Activated CD8-positive, alpha-beta T cell treated with anti-CD3 and anti-CD28 coated beads for 36 hours (primary cell): ENCODE measurements at regions not wholly inside any gene's neighbourhood (a gene's known extent, or its start where the extent isn't known, plus 50 kb on each side); places are given as distances from the start of the nearest gene placed in this dataset.

Experiments used
- ATAC-seq: fragments of 200-7000 bp; cut with Tn5 transposase; one replicate; pipeline ENCODE4 v1.10.0; 2021; ENCODE audit warnings: mild to moderate bottlenecking, moderate library complexity
- CTCF ChIA-PET: fragments of 350-600 bp; sonication (Branson Sonifier 250); formaldehyde crosslinking; loops from one replicate; lab custom pipeline; 2021; ENCODE audit warnings: antibody characterized with exemption; lab: Charles Lee
- POLR2A ChIA-PET: fragments of 350-600 bp; sonication (Branson Sonifier 250); formaldehyde crosslinking; loops from one replicate; lab custom pipeline; 2021; ENCODE audit warnings: antibody characterized with exemption; lab: Charles Lee
- DNase-seq: peaks from one replicate; pipeline ENCODE4 v3.0.0-alpha.2; 2020
- H3K27ac Mint-ChIP-seq: one replicate; pipeline ENCODE4 v1.8.0; 2021; ENCODE audit warnings: mild to moderate bottlenecking, mixed read lengths
- H3K27me3 Mint-ChIP-seq: one replicate; pipeline ENCODE4 v1.8.0; 2021; ENCODE audit warnings: mixed read lengths
- H3K36me3 Mint-ChIP-seq: one replicate; pipeline ENCODE4 v1.8.0; 2021; ENCODE audit warnings: low read depth, mixed read lengths
- H3K4me1 Mint-ChIP-seq: one replicate; pipeline ENCODE4 v1.8.0; 2021; ENCODE audit warnings: low read depth, mixed read lengths
- H3K4me3 Mint-ChIP-seq: one replicate; pipeline ENCODE4 v1.8.0; 2021; ENCODE audit warnings: mild to moderate bottlenecking, moderate library complexity, mixed read lengths
- H3K9me3 Mint-ChIP-seq: one replicate; pipeline ENCODE4 v1.8.0; 2021; ENCODE audit warnings: mixed read lengths
- CTCF ChIP-seq: fragments of 200-600 bp; IDR thresholded peaks from one replicate; pipeline ENCODE4 v1.8.0; 2022; ENCODE audit warnings: antibody characterized with exemption, mild to moderate bottlenecking
- intact Hi-C: fragments of 100-400 bp; cut with micrococcal nuclease; formaldehyde crosslinking; loops from one replicate; pipeline ENCODE4 v1.10.0; 2022

GRCh38 chr5:20556115-20556763 is 568.2 kb upstream of the CDH18 start:
- Mint-ChIP-seq H3K27ac (no peak overlapping the region), H3K36me3 (no peaks in the 10 kb centered on the region), H3K9me3 (peaks cover 5% of the 10 kb centered on the region), H3K4me3 (no peak overlapping the region), H3K4me1 (no peaks in the 10 kb centered on the region), H3K27me3 (no peaks in the 10 kb centered on the region)
- CTCF ChIA-PET: no interaction called here
- TF ChIP-seq CTCF: no peak
- no peak for ATAC-seq
- POLR2A ChIA-PET: no interaction called here
- DNase-seq: no peak
- intact Hi-C loops: no loop called here

- no peak for TF ChIP-seq CTCF
- no peak for ATAC-seq
- CTCF ChIA-PET: no interaction called here
- H3K36me3 Mint-ChIP-seq: no peaks in the 10 kb centered on the region
- intact Hi-C loops: no loop called here
- no peak overlapping the region for H3K4me3 Mint-ChIP-seq
- no peaks in the 10 kb centered on the region for H3K27me3 Mint-ChIP-seq
- POLR2A ChIA-PET: no interaction called here
- H3K4me1 Mint-ChIP-seq: no peaks in the 10 kb centered on the region
- no peak for DNase-seq
- no peak overlapping the region for H3K27ac Mint-ChIP-seq
- peaks cover 6% of the 10 kb centered on the region for H3K9me3 Mint-ChIP-seq
These were observed 567.0 kb upstream of the CDH18 start for GRCh38 chr5:20555034-20555433.

GRCh38 chr5:20554001-20554400 is 566.0 kb upstream of the CDH18 start:
- H3K4me1 Mint-ChIP-seq: no peaks in the 10 kb centered on the region
- CTCF ChIA-PET: no interaction called here
- DNase-seq (no peak), ATAC-seq (no peak)
- H3K27me3 Mint-ChIP-seq: no peaks in the 10 kb centered on the region
- no peak overlapping the region for H3K27ac Mint-ChIP-seq
- POLR2A ChIA-PET: no interaction called here
- no peak overlapping the region for H3K4me3 Mint-ChIP-seq
- H3K9me3 Mint-ChIP-seq: peaks cover 6% of the 10 kb centered on the region
- intact Hi-C loops: no loop called here
- no peak for TF ChIP-seq CTCF
- no peaks in the 10 kb centered on the region for H3K36me3 Mint-ChIP-seq

- H3K27me3 Mint-ChIP-seq: no peaks in the 10 kb centered on the region
- no peak overlapping the region for H3K4me3 Mint-ChIP-seq
- DNase-seq: no peak
- intact Hi-C loops: no loop called here
- TF ChIP-seq CTCF: no peak
- H3K4me1 Mint-ChIP-seq: no peaks in the 10 kb centered on the region
- no peaks in the 10 kb centered on the region for H3K9me3 Mint-ChIP-seq
- ChIA-PET POLR2A (no interaction called here), CTCF (interaction anchor here (0.6 kb wide), 1 partner anchor 705 kb away, joined by 3 read pairs; no protein-coding TSS in a partner anchor)
- H3K36me3 Mint-ChIP-seq: no peaks in the 10 kb centered on the region
- no peak overlapping the region for H3K27ac Mint-ChIP-seq
- no peak for ATAC-seq
These were observed 550.1 kb upstream of the CDH18 start for GRCh38 chr5:20537911-20538703.

GRCh38 chr5:20536813-20537212 is 548.8 kb upstream of the CDH18 start:
- intact Hi-C loops: no loop called here
- DNase-seq: no peak
- ChIA-PET CTCF (no interaction called here), POLR2A (no interaction called here)
- TF ChIP-seq CTCF: no peak
- H3K4me3 Mint-ChIP-seq: no peak overlapping the region
- H3K36me3 Mint-ChIP-seq: no peaks in the 10 kb centered on the region
- H3K27me3 Mint-ChIP-seq: no peaks in the 10 kb centered on the region
- H3K27ac Mint-ChIP-seq: no peak overlapping the region
- ATAC-seq: no peak
- H3K9me3 Mint-ChIP-seq: peaks cover 3% of the 10 kb centered on the region
- no peaks in the 10 kb centered on the region for H3K4me1 Mint-ChIP-seq
